ENCODE measurements at regions not wholly inside any gene's neighbourhood (a gene's known extent, or its start where the extent isn't known, plus 50 kb on each side); places are given as distances from the start of the nearest gene placed in this dataset.
A peak's percentile ranks its signal among the peaks of the same experiment; 100 is the strongest.
"Not testable (repeated sequence)": the region's sequence is repeated elsewhere in the genome, so short reads cannot be mapped to it uniquely, and the experiment has no call there.

DNA sequence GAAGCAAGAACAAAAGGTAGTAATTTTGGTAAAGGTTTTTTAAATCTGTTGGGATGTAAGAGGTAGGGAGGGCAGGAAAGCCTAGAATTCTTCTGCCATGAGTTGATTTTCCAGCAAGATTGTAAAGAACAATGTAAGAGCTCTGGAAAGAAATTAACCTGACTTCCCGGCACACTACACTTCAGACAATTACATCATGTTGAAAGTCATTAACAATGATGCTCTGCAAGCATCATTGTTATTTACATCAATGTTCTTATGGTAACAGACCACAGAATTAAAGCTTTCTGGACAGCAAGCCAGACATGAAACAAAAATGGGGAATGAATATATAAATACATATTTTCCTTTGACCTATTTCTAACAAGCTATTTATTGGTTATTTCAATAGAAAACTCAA lies 342.2 kb downstream of the CEP170 start:
- not testable (repeated sequence) for H2BK120ac ChIP-seq (ENCODE audit: low read depth, low read length); H3K79me2 ChIP-seq (ENCODE audit: control insufficient read depth, insufficient read depth, low read length); H3K23ac ChIP-seq (ENCODE audit: low read length); H3K4me2 ChIP-seq (ENCODE audit: low read length); H3K18ac ChIP-seq (ENCODE audit: low read length); H3K56ac ChIP-seq (ENCODE audit: low read length); H3K27me3 ChIP-seq (ENCODE audit: insufficient read depth, low read length, poor library complexity); H4K8ac ChIP-seq (ENCODE audit: low read depth, low read length); H3K9ac ChIP-seq (ENCODE audit: low read length); H4K5ac ChIP-seq (ENCODE audit: low read length); H2BK5ac ChIP-seq (ENCODE audit: low read length); H2AK5ac ChIP-seq (ENCODE audit: low read length); H3K27ac ChIP-seq (ENCODE audit: low read depth, low read length); H2BK15ac ChIP-seq (replicated peaks; ENCODE audit: low read depth); H3K4me3 ChIP-seq (ENCODE audit: low read length); H3K4ac ChIP-seq (ENCODE audit: low read depth, low read length); H3K4me1 ChIP-seq (ENCODE audit: control insufficient read depth, low read depth, low read length); DNase-seq; H3K36me3 ChIP-seq (ENCODE audit: control insufficient read depth, insufficient read depth, low read length); H3K79me1 ChIP-seq (ENCODE audit: low read length)
- no CpG with 5 or more reads among the region's 1 CpG for WGBS (ENCODE audit: extremely low coverage, insufficient coverage, low lambda C conversion rate)

DNA sequence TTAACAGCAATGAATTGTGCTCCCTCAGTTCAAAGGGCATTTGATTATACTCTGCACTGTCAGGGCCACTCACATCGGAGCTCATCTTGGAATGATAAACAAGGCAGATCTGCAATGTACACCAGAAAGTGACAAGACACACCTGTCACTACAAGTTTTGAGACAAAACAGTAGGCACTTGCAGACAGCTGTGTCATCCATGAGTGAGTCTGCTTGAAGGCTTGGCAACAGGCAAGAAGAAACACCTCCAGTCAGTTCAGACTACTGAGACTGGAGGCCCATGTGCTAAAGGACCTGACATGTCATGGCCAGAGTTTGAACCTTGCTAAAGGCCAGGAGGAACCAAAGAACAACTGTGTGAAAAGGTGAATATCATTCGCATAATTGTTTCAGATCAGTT lies 354.5 kb downstream of the CEP170 start:
- H3K23ac ChIP-seq (ENCODE audit: low read length); H3K27me3 ChIP-seq (ENCODE audit: insufficient read depth, low read length, poor library complexity); H4K8ac ChIP-seq (ENCODE audit: low read depth, low read length); H3K27ac ChIP-seq (ENCODE audit: low read depth, low read length); H3K36me3 ChIP-seq (ENCODE audit: control insufficient read depth, insufficient read depth, low read length); DNase-seq; H2BK5ac ChIP-seq (ENCODE audit: low read length); H3K79me2 ChIP-seq (ENCODE audit: control insufficient read depth, insufficient read depth, low read length); H2AK5ac ChIP-seq (ENCODE audit: low read length); H3K79me1 ChIP-seq (ENCODE audit: low read length); H3K56ac ChIP-seq (ENCODE audit: low read length); H3K18ac ChIP-seq (ENCODE audit: low read length); H2BK120ac ChIP-seq (ENCODE audit: low read depth, low read length); H3K4me3 ChIP-seq (ENCODE audit: low read length); H2BK15ac ChIP-seq (replicated peaks; ENCODE audit: low read depth); H3K4me1 ChIP-seq (ENCODE audit: control insufficient read depth, low read depth, low read length); H3K4me2 ChIP-seq (ENCODE audit: low read length); H4K5ac ChIP-seq (ENCODE audit: low read length); H3K4ac ChIP-seq (ENCODE audit: low read depth, low read length); H3K9ac ChIP-seq (ENCODE audit: low read length): not testable (repeated sequence)
- no CpG with 5 or more reads among the region's 2 CpGs for WGBS (ENCODE audit: extremely low coverage, insufficient coverage, low lambda C conversion rate)

DNA sequence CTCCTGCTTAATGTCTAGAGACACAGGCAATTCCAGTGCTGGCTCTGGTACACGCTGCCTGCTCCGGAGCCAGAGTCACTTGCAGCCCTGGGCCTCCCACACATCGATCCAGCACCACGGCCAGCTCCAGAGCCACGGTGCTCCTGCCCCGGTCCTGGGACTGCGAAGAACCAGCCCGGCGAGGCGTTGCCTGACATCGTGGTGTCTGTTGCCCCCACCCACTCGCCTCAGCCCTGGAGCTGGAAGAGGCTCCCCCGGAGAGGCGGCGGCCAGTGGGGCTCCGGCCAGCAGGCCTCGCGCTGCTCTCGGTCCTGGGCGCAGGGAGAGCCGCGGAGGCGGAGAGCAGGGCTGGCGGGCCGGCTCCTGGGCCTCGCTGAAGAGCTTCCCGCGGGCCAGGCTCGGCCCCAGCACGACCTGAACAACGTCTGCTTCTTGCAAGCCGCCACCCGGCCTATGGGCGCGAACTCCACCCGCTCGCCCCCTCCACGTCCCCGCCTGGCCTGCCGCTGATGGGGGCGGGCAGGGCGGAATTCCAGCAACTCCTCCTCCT lies 364.8 kb downstream of the CEP170 start:
- Histone ChIP-seq H3K23ac (ENCODE audit: low read length) (no peak overlapping the region), H4K5ac (ENCODE audit: low read length) (no peak overlapping the region), H3K56ac (ENCODE audit: low read length) (no peak overlapping the region), H3K4me3 (ENCODE audit: low read length) (no peak overlapping the region), H3K27ac (ENCODE audit: low read depth, low read length) (no peak overlapping the region), H3K18ac (ENCODE audit: low read length) (no peak overlapping the region), H3K36me3 (ENCODE audit: control insufficient read depth, insufficient read depth, low read length) (no peaks in the 10 kb centered on the region), H2BK15ac (replicated peaks; ENCODE audit: low read depth) (no peak overlapping the region), H3K27me3 (ENCODE audit: insufficient read depth, low read length, poor library complexity) (no peaks in the 10 kb centered on the region), H2BK5ac (ENCODE audit: low read length) (no peak overlapping the region), H3K9ac (ENCODE audit: low read length) (no peak overlapping the region), H4K8ac (ENCODE audit: low read depth, low read length) (no peak overlapping the region), H2BK120ac (ENCODE audit: low read depth, low read length) (no peak overlapping the region), H3K79me2 (ENCODE audit: control insufficient read depth, insufficient read depth, low read length) (no peaks in the 10 kb centered on the region), H3K4me2 (ENCODE audit: low read length) (no peak overlapping the region), H2AK5ac (ENCODE audit: low read length) (no peak overlapping the region), H3K4ac (ENCODE audit: low read depth, low read length) (no peak overlapping the region), H3K4me1 (ENCODE audit: control insufficient read depth, low read depth, low read length) (no peaks in the 10 kb centered on the region), H3K79me1 (ENCODE audit: low read length) (no peaks in the 10 kb centered on the region)
- DNase-seq: peak; percentile 80
- WGBS (ENCODE audit: extremely low coverage, insufficient coverage, low lambda C conversion rate): no CpG with 5 or more reads among the region's 42 CpGs

- Histone ChIP-seq H3K4ac (ENCODE audit: low read depth, low read length) (no peak overlapping the region), H2BK15ac (replicated peaks; ENCODE audit: low read depth) (no peak overlapping the region), H4K5ac (ENCODE audit: low read length) (no peak overlapping the region), H2BK5ac (ENCODE audit: low read length) (no peak overlapping the region), H3K18ac (ENCODE audit: low read length) (no peak overlapping the region), H3K4me3 (ENCODE audit: low read length) (no peak overlapping the region), H3K36me3 (ENCODE audit: control insufficient read depth, insufficient read depth, low read length) (no peaks in the 10 kb centered on the region), H3K23ac (ENCODE audit: low read length) (no peak overlapping the region), H3K79me2 (ENCODE audit: control insufficient read depth, insufficient read depth, low read length) (no peaks in the 10 kb centered on the region), H3K4me2 (ENCODE audit: low read length) (no peak overlapping the region), H2AK5ac (ENCODE audit: low read length) (no peak overlapping the region), H3K56ac (ENCODE audit: low read length) (no peak overlapping the region), H3K27ac (ENCODE audit: low read depth, low read length) (no peak overlapping the region), H3K79me1 (ENCODE audit: low read length) (no peaks in the 10 kb centered on the region), H3K4me1 (ENCODE audit: control insufficient read depth, low read depth, low read length) (no peaks in the 10 kb centered on the region), H4K8ac (ENCODE audit: low read depth, low read length) (no peak overlapping the region), H3K9ac (ENCODE audit: low read length) (no peak overlapping the region), H2BK120ac (ENCODE audit: low read depth, low read length) (no peak overlapping the region), H3K27me3 (ENCODE audit: insufficient read depth, low read length, poor library complexity) (no peaks in the 10 kb centered on the region)
- no peak for DNase-seq
- WGBS (ENCODE audit: extremely low coverage, insufficient coverage, low lambda C conversion rate): no CpG with 5 or more reads among the region's 2 CpGs
Observed at GRCh38 chr1:242886137-242886536, 361.6 kb upstream of the PLD5 start.

DNA sequence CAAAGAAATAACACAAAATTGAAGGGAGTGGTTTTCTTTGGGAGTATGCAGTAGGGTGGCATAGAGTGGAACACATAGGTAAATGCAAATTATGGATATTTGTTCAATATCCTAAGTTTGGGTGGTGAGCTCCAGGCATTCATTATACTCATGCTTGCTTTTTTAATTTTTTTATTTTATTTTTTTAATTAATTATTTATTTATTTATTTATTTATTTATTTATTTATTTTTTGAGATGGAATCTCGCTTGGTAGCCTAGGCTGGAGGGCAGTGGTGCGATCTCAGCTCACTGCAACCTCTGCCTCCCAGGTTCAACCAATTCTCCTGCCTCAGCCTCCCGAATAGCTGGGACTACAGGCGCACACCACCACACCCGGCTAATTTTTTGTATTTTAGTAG lies 355.5 kb upstream of the PLD5 start:
- not testable (repeated sequence) for H4K8ac ChIP-seq (ENCODE audit: low read depth, low read length); H3K56ac ChIP-seq (ENCODE audit: low read length); DNase-seq; H3K4me3 ChIP-seq (ENCODE audit: low read length); H3K4ac ChIP-seq (ENCODE audit: low read depth, low read length); H3K27me3 ChIP-seq (ENCODE audit: insufficient read depth, low read length, poor library complexity); H3K79me1 ChIP-seq (ENCODE audit: low read length); H2BK120ac ChIP-seq (ENCODE audit: low read depth, low read length); H3K4me2 ChIP-seq (ENCODE audit: low read length); H2BK5ac ChIP-seq (ENCODE audit: low read length); H3K9ac ChIP-seq (ENCODE audit: low read length); H3K23ac ChIP-seq (ENCODE audit: low read length); H3K4me1 ChIP-seq (ENCODE audit: control insufficient read depth, low read depth, low read length); H3K27ac ChIP-seq (ENCODE audit: low read depth, low read length); H2BK15ac ChIP-seq (replicated peaks; ENCODE audit: low read depth); H3K18ac ChIP-seq (ENCODE audit: low read length); H3K79me2 ChIP-seq (ENCODE audit: control insufficient read depth, insufficient read depth, low read length); H2AK5ac ChIP-seq (ENCODE audit: low read length); H4K5ac ChIP-seq (ENCODE audit: low read length); H3K36me3 ChIP-seq (ENCODE audit: control insufficient read depth, insufficient read depth, low read length)
- WGBS (ENCODE audit: extremely low coverage, insufficient coverage, low lambda C conversion rate): no CpG with 5 or more reads among the region's 5 CpGs

- Histone ChIP-seq H2BK15ac (replicated peaks; ENCODE audit: low read depth) (no peak overlapping the region), H3K27ac (ENCODE audit: low read depth, low read length) (no peak overlapping the region), H3K4me1 (ENCODE audit: control insufficient read depth, low read depth, low read length) (no peaks in the 10 kb centered on the region), H3K4ac (ENCODE audit: low read depth, low read length) (no peak overlapping the region), H3K36me3 (ENCODE audit: control insufficient read depth, insufficient read depth, low read length) (no peaks in the 10 kb centered on the region), H3K4me3 (ENCODE audit: low read length) (no peak overlapping the region), H2BK5ac (ENCODE audit: low read length) (no peak overlapping the region), H3K9ac (ENCODE audit: low read length) (no peak overlapping the region), H3K23ac (ENCODE audit: low read length) (no peak overlapping the region), H2BK120ac (ENCODE audit: low read depth, low read length) (no peak overlapping the region), H3K27me3 (ENCODE audit: insufficient read depth, low read length, poor library complexity) (no peaks in the 10 kb centered on the region), H3K18ac (ENCODE audit: low read length) (no peak overlapping the region), H4K5ac (ENCODE audit: low read length) (no peak overlapping the region), H3K79me2 (ENCODE audit: control insufficient read depth, insufficient read depth, low read length) (no peaks in the 10 kb centered on the region), H2AK5ac (ENCODE audit: low read length) (no peak overlapping the region), H4K8ac (ENCODE audit: low read depth, low read length) (no peak overlapping the region), H3K56ac (ENCODE audit: low read length) (no peak overlapping the region), H3K79me1 (ENCODE audit: low read length) (no peaks in the 10 kb centered on the region), H3K4me2 (ENCODE audit: low read length) (no peak overlapping the region)
- DNase-seq: no peak
Observed at GRCh38 chr1:242877743-242878142, 353.2 kb upstream of the PLD5 start.

Data from mesendoderm (in vitro differentiated cells).